Stomach smooth muscle (tissue), 2 donors: ENCODE measurements at regions not wholly inside any gene's neighbourhood (a gene's known extent, or its start where the extent isn't known, plus 50 kb on each side); places are given as distances from the start of the nearest gene placed in this dataset.

Experiments
- H3K27ac ChIP-seq: one replicate; pipeline ENCODE4 v1.7.0; 2013; ENCODE audit warnings: mild to moderate bottlenecking, low read length, inconsistent platforms
- H3K27me3 ChIP-seq, 2 donors: one replicate each; pipeline ENCODE4 v1.7.0; 2013; ENCODE audit warnings: low read length in 2 of 2; ENCODE audit not compliant: insufficient read depth in 2 of 2, control insufficient read depth in 1 of 2
- H3K36me3 ChIP-seq, 2 donors: one replicate each; pipeline ENCODE4 v1.7.0; 2013; ENCODE audit warnings: low read length in 2 of 2; ENCODE audit not compliant: control insufficient read depth in 2 of 2, insufficient read depth in 2 of 2
- H3K4me1 ChIP-seq: one replicate; pipeline ENCODE4 v1.7.0; 2013; ENCODE audit warnings: low read length; ENCODE audit not compliant: control insufficient read depth, insufficient read depth
- H3K4me3 ChIP-seq, 2 donors: one replicate each; pipeline ENCODE4 v1.7.0; 2013; ENCODE audit warnings: low read length in 2 of 2
- H3K9ac ChIP-seq, 2 donors: one replicate each; pipeline ENCODE4 v1.7.0; 2013; ENCODE audit warnings: low read length in 2 of 2, mild to moderate bottlenecking in 1 of 2
- H3K9me3 ChIP-seq, 2 donors: one replicate each; pipeline ENCODE4 v1.7.0; 2013; ENCODE audit warnings: low read length in 2 of 2; ENCODE audit not compliant: control insufficient read depth in 2 of 2
- donor health status: healthy.
- donor health status: Pancreatic carcinoma.

DNA sequence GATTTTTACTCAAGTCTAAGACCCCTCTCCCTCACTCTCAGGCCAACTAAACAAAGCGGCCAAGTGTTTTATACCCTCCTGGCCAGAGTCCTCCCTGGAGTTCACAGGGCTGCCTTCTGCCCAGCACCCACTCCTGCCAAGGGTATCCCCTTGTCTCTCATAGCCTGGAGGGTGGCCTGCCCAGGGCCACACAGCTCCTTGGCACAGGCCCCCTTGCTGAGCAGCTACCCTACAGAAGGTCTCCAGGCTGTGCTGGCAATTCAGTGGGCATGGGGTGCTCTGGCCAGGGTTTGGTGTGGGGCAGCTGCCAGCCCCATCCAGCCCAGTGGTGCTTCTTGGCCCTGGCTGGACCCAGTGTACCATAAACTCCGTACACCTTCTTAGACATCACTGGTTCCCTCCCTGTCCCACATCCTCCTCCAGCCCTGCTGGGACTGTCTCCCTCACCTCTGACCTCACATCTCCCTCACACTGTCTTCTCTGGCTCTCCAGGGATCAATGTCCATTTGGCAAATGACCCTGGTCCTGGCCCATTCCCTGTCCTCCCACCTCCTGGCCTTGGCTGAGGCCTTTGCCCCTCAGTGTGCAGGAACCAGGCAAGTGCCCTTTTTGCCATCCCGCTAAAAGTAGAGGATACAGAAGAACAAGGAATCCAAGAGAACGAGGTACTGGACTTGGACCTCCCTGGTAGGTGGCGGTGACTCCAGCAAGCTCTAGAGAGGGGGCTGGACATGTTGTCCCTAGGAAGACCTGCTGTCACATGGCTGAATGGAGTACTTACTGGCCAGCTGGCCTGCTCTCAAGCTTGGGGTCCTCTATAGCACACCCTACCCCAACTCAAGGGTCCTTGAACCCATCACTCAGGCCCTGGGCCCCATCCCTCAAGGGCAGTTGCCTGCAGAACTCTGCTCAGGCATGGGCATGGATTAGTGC lies 50.0 kb upstream of the TRPM1 start:
- Histone ChIP-seq H3K4me1 (no peaks in the 10 kb centered on the region), H3K27me3 (peaks cover 0 to 2% of the 10 kb centered on the region in 2 donors), H3K36me3 (no peaks in the 10 kb centered on the region), H3K9me3 (no peaks in the 10 kb centered on the region), H3K9ac (no peak overlapping the region), H3K27ac (no peak overlapping the region), H3K4me3 (no peak overlapping the region)

DNA sequence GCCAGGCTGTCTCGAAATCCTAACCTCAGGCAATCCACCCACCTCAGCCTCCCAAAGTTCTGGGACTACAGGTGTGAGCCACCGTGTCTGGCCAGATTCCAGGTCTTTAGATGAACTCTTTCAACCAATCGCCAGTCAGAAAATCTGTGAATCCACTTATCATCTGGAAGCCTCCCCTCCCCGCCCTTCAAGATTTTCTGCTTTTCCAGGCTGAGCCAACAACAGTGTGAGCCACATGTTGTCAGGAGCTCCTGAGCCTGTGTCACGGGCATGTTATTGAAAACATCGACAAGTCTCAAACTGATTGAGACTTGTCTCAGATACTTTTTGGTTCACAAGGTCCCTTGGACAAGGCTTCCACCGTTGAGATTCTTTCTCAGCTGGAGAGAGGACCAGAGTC lies 52.0 kb upstream of the TRPM1 start:
- no peaks in the 10 kb centered on the region for H3K36me3 ChIP-seq
- H3K4me1 ChIP-seq = no peaks in the 10 kb centered on the region
- no peak overlapping the region for H3K9ac ChIP-seq
- no peaks in the 10 kb centered on the region for H3K9me3 ChIP-seq
- peaks cover 0 to 2% of the 10 kb centered on the region in 2 donors for H3K27me3 ChIP-seq
- H3K27ac ChIP-seq = no peak overlapping the region
- no peak overlapping the region for H3K4me3 ChIP-seq

DNA sequence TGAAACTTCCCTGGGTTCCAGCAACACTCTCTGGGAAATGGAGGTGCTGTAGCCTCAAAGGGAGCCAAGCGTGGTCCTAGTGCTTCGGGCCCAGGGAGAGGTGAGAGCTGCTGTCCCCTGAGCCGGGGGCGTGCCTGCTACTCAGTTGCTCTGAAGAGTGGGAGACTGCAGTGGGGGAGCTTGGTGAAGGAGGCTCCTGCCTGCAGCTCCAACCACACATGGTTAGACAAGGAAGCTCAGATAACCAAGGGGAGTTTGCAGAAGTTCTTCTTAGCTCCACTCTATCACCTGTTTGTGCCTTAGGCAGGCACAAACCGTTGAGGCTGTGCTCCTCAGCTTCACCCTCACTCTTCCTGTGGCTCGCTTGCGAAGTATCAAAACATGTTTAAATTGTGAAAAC lies 53.6 kb upstream of the TRPM1 start:
- Histone ChIP-seq H3K36me3 (no peaks in the 10 kb centered on the region), H3K27me3 (peaks cover 0 to 2% of the 10 kb centered on the region in 2 donors), H3K9ac (no peak overlapping the region)

DNA sequence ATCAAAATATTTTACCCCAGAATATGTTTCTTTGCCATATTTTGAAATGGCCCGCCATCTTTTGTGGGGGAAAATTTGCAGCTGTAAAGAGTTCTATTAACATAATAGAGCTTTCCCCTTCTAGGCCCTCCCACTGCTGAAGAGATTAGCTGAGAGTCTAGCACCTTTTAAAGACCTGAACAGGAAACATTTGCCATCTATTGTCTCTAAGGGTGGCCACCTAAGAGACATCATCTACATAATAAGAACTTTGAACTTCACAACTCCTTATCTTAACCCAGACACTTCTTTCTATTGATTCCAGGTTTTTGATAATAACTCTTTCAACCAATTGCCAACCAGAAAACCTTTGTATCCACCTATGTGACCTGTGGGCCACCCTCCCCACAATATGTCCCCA lies 54.7 kb upstream of the TRPM1 start:
- no peaks in the 10 kb centered on the region for H3K4me1 ChIP-seq
- no peak overlapping the region for H3K9ac ChIP-seq
- no peak overlapping the region for H3K4me3 ChIP-seq
- no peak overlapping the region for H3K27ac ChIP-seq
- H3K36me3 ChIP-seq = no peaks in the 10 kb centered on the region
- H3K27me3 ChIP-seq = peaks cover 0 to 2% of the 10 kb centered on the region in 2 donors
- H3K9me3 ChIP-seq = no peaks in the 10 kb centered on the region

More for the DNA sequence above, 53.6 kb upstream of the TRPM1 start:
- no peaks in the 10 kb centered on the region for H3K9me3 ChIP-seq
- no peaks in the 10 kb centered on the region for H3K4me1 ChIP-seq
- H3K4me3 ChIP-seq = no peak overlapping the region
- H3K27ac ChIP-seq = no peak overlapping the region

DNA sequence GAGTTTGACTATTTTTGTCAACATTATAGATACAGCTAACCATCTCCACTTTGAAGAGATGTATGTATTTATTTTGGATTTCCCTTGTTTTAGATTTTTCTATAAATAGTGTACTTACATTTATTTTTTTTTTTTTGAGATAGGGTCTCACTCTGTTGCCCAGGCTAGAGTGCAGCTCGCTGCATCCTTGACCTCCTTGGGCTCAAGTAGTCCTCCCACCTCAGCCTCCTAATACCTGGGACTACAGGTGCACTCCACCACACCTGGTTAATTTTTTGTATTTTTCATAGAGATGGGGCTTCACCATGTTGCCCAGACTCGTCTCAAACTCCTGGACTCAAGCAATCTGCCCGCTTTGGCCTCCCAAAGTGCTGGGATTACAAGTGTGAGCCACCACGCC lies 55.3 kb upstream of the TRPM1 start:
- no peak overlapping the region for H3K27ac ChIP-seq

DNA sequence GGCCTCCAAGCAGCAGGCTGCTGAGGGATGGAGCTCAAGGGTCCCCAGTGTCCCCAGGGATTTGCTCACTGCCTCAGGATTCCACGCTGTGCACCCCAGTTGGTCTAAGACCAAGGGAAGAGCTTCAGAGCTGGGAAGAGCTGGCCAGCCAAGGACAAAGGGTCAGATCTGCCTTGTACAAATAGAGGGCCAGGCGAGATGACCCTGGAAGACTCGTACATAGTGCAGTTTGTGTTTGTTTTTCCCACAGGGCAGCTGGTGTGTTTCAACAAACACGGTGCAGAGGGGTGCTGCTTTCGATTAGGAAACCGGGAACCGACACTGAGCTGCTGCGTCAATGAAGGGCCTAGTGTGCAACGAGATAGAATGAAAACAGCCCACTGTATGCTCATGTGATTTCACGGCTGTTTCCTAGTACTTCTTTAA lies 56.1 kb upstream of the TRPM1 start:
- H3K4me3 ChIP-seq = no peak overlapping the region
- no peaks in the 10 kb centered on the region for H3K9me3 ChIP-seq
- peaks cover 0 to 2% of the 10 kb centered on the region in 2 donors for H3K27me3 ChIP-seq
- H3K9ac ChIP-seq = no peak overlapping the region
- no peak overlapping the region for H3K27ac ChIP-seq
- no peaks in the 10 kb centered on the region for H3K36me3 ChIP-seq
- no peaks in the 10 kb centered on the region for H3K4me1 ChIP-seq

More for the DNA sequence above, 55.3 kb upstream of the TRPM1 start:
- H3K4me3 ChIP-seq = no peak overlapping the region
- H3K27me3 ChIP-seq = peaks cover 0 to 2% of the 10 kb centered on the region in 2 donors
- no peak overlapping the region for H3K9ac ChIP-seq
- H3K36me3 ChIP-seq = no peaks in the 10 kb centered on the region
- H3K9me3 ChIP-seq = no peaks in the 10 kb centered on the region
- H3K4me1 ChIP-seq = no peaks in the 10 kb centered on the region

DNA sequence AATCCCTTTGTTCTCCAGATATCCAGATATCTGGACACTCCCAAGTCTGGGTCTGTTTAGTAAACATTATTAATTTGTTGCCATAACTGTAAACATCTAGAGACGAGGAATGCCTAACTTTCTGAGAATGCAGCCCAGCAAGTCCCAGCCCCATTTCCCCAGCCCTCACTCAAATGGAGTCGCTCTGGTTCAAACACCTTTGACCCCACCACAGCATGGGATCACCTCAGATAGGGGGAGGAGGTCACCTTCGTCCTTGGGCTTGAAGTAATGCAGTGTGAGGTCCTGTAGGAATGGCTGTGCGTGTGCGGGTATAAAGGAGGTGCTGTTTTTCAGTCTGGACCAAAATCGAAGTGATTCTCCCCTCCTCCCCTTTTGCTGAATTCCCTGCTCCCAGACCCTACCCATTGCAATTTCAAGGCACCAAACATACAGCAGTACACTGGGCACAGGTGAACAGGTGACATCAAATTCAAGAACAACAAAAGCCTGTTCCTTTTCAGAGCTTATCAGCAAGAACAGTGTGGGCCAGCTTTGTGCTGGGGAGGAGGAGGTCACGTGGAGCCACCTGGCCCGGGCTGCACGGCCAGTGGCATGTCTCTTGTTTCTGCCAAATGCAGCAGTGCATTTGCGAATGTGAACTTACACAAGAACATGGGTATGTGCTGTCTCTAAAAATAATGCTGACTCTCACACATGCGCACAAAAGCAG lies 57.5 kb upstream of the TRPM1 start:
- H3K9ac ChIP-seq = no peak overlapping the region
- H3K9me3 ChIP-seq = no peaks in the 10 kb centered on the region
- peaks cover 0 to 2% of the 10 kb centered on the region in 2 donors for H3K27me3 ChIP-seq
- H3K4me3 ChIP-seq = no peak overlapping the region
- no peaks in the 10 kb centered on the region for H3K36me3 ChIP-seq
- no peaks in the 10 kb centered on the region for H3K4me1 ChIP-seq
- H3K27ac ChIP-seq = no peak overlapping the region

DNA sequence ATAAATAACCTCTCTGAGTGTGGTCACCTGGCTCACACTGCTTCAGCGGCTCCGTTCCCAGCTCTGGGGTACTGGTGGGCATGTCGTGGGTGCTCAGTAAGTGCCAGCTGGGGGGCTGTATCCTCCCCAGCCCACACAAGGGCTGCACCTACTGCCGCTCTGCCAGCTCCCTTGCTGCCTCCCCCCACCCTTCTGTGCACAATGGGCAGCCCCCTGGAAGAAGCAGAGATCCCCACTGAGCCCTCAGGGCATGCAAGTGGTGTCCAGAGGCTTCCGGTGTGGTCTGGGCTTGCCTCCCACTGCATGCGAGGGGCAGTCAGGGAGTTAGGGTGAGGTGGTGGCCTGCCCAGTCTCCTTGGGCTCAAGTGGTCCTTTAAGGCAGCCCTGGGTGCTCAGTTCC lies 58.3 kb upstream of the TRPM1 start:
- Histone ChIP-seq H3K4me3 (no peak overlapping the region), H3K9me3 (no peaks in the 10 kb centered on the region), H3K27ac (no peak overlapping the region), H3K9ac (no peak overlapping the region), H3K36me3 (no peaks in the 10 kb centered on the region), H3K4me1 (no peaks in the 10 kb centered on the region), H3K27me3 (peaks cover 0 to 2% of the 10 kb centered on the region in 2 donors)

DNA sequence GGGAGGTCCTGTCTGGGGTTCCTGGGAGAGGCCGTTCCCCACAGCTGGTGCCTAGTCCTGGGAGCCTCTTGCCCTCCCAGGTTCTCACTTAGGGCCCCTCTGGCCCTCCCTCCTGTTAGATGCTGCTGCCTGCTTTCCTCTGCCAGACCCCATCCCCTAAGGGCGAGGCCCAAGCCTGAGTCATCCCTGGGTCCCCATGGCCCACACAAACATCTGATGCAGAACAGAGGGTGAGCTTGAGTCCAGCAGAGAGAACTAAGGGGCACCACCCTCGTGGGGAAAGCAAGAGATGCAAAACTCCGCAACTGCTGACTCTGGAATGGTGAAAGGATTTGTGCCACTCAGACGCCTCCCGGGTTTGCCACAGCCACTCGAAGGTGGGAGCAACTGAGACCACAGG lies 58.8 kb upstream of the TRPM1 start:
- H3K36me3 ChIP-seq = no peaks in the 10 kb centered on the region
- no peaks in the 10 kb centered on the region for H3K9me3 ChIP-seq
- no peak overlapping the region for H3K4me3 ChIP-seq
- no peak overlapping the region for H3K27ac ChIP-seq
- no peak overlapping the region for H3K9ac ChIP-seq
- H3K27me3 ChIP-seq = no peaks in the 10 kb centered on the region
- H3K4me1 ChIP-seq = no peaks in the 10 kb centered on the region

DNA sequence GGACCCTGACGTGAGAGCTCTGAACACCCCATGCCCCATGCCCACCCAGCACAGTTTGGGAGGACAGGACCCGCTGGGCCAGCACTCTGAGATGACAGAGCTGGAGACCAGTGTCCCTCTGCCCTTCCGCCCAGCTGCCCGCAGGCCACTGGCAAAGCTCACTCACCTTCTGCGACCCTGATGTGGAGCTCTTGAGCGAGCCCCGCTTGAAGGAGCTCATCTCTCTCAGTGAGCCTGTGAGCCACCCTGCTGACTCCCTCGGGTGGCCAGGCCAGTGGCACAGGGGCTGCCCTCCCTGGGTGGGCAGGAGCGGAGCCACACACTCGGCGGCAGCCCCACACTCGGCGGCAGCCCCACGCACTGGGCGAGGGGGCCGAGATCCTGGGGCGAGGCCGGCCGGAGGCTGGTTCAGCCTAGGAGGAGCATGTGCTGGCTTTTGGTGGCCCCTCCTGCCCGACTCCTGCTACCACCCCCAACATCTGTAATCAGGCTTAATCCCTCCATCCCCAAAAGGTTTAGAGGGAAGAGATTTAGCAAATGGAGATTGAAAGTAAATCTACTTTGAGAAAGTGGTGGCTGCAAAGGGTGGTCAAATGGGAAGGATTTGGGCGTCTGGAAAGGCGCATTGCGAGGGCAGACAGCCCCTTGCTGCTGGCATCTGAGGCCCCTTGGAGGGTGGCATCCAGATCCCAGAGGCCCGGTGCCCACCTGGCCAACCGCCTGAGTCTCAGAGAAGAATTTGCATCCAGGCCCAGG lies 59.4 kb upstream of the TRPM1 start:
- Histone ChIP-seq H3K9me3 (no peaks in the 10 kb centered on the region), H3K9ac (no peak overlapping the region), H3K27me3 (no peaks in the 10 kb centered on the region), H3K36me3 (no peaks in the 10 kb centered on the region), H3K4me3 (no peak overlapping the region), H3K4me1 (no peaks in the 10 kb centered on the region), H3K27ac (no peak overlapping the region)
